Neutrophil (primary cell): ENCODE measurements at regions not wholly inside any gene's neighbourhood (a gene's known extent, or its start where the extent isn't known, plus 50 kb on each side); places are given as distances from the start of the nearest gene placed in this dataset.

Source experiments
- H3K27ac ChIP-seq: fragments of 200-600 bp; sonication (generic); 2 replicates; pipeline ENCODE4 v1.5.1; 2016; ENCODE audit warnings: mild to moderate bottlenecking, moderate library complexity
- H3K27me3 ChIP-seq: fragments of 200-600 bp; sonication (generic); 2 replicates; pipeline ENCODE4 v1.6.0; 2016; ENCODE audit warnings: mild to moderate bottlenecking
- H3K36me3 ChIP-seq: fragments of 200-600 bp; sonication (generic); 2 replicates; pipeline ENCODE4 v1.5.1; 2017
- H3K4me1 ChIP-seq, 2 experiments: fragments of 200-600 bp in 1 of 2; sonication (generic) in 1 of 2; 1 replicate in 1 of 2; 2 replicates in 1 of 2; pipeline versions ENCODE4 v1.5.1 to v1.6.1; 2013 to 2016; ENCODE audit warnings: low read depth in 1 of 2, low read length in 1 of 2, mild to moderate bottlenecking in 1 of 2, moderate library complexity in 1 of 2; ENCODE audit not compliant: control insufficient read depth in 1 of 2, insufficient read depth in 1 of 2
- H3K4me3 ChIP-seq, 2 experiments: fragments of 200-600 bp in 1 of 2; sonication (generic) in 1 of 2; 1 replicate in 1 of 2; 2 replicates in 1 of 2; pipeline ENCODE4 v1.5.1; 2013 to 2016; ENCODE audit warnings: low read depth in 1 of 2, low read length in 1 of 2, mild to moderate bottlenecking in 1 of 2, moderate library complexity in 1 of 2
- H3K9me3 ChIP-seq: fragments of 200-600 bp; sonication (generic); 2 replicates; pipeline ENCODE4 v1.5.1; 2016
- CTCF ChIP-seq: fragments of 200-600 bp; sonication (generic); IDR thresholded peaks from 2 replicates; pipeline ENCODE4 v1.5.1; 2016; ENCODE audit warnings: antibody characterized with exemption

DNA sequence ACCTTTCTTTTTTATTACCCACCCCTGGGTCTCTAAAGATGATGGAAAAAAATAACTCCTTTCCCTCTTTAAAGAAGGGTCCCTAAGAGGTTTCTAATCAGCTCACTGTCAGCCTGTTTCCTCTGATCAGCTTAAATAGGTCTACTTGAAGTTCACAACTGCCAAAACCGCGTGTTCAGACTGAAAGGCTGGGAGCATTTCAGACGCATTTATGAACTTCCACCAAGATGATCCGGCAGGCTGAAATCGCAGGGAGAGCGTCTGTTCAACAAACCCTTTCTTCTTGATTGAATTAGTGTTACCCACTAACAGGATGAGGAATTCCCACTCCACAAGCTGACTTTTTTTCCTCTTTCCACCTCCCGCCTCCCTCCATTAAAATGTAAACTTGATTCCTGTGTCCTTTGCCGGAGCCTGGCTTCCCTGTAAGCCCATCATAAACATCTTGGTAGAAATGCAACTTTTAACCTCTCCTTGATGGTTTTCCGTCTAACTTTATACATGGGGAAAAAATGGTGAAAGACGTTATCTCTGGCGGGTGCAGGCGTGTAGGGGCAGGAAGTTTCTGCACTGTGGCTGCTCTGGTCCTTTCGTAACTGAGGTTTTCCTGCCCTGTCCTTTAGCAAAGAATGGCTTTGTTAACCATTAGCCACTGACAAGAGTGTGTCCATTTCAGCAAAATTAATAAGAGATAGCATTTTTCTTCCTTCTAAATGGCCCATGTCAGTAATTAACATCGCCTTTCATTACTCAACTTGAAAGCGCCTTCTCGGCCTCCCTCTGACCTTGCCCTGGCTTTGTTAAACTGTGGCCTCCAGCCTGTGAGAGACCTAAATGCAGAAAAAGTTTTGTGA lies 130.7 kb downstream of the BAMBI start:
- Histone ChIP-seq H3K9me3 (no peaks in the 10 kb centered on the region), H3K27me3 (no peaks in the 10 kb centered on the region), H3K27ac (peak overlapping the region; percentile 49), H3K4me1 (peaks cover 18 to 25% of the 10 kb centered on the region in 2 experiments), H3K4me3 (peak overlapping the region; percentile 23 to 30), H3K36me3 (no peaks in the 10 kb centered on the region)
- TF ChIP-seq CTCF: no peak

DNA sequence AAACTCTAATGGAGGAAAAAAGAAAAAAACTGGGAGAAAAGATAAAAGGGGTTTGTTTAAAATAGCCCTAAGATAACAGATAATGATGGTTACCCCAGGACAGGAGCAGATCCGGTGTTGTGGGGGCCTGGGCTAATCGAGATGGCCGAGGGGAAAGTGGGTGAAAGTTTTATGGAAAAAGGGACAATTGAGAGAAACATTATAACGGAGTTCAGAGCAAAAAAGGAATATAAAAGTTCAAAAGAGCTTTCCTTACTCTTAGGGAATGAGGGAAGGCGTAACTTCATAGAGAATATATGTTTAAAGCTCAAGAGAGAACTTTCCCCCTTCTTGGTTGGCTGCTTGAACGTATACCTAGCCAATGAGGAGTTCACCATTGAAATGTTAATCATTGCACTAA lies 131.4 kb downstream of the BAMBI start:
- Histone ChIP-seq H3K27ac (no peak overlapping the region), H3K27me3 (no peaks in the 10 kb centered on the region), H3K36me3 (no peaks in the 10 kb centered on the region), H3K4me3 (no peak overlapping the region), H3K9me3 (no peaks in the 10 kb centered on the region), H3K4me1 (peaks cover 18 to 25% of the 10 kb centered on the region in 2 experiments)
- no peak for TF ChIP-seq CTCF

DNA sequence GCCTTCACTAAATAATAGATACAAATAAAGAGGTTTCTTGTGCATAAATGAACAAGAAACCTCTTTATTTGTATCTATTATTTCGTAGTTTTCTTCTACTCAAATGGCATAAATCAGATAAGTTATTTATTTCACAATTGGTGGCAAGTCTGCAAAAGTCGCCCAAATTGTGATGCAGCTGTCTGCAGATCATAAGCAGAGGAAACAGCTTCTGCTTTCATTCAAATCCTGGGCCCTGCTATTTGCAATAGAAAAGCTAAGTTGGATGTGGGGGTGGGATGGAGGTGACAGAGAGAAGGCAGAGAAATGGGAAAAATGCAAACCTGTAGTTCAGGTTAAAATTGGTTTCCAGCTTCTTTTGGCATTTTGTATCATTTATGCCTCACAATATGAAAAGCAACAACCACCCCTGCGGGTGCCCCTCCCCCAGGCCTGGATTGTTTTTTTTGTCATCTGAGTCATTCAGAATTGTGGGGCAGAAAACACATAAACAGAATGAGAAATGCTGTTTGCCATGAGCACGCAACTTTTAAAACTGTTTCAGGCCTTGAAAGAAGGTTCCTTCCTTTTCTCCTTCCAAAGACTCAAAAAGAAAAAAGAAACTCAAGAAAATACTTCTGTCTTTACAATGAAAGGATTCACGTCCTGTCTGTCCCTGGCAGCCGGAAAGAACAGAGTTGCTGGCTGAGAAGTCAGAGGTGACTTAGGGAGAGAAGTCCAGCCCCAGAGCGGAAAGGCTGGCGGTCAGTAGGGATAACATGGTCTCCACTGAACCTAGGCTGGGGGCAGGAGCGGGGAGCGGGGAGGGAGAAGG lies 132.9 kb downstream of the BAMBI start:
- H3K9me3 ChIP-seq: no peaks in the 10 kb centered on the region
- no peak for TF ChIP-seq CTCF
- no peaks in the 10 kb centered on the region for H3K36me3 ChIP-seq
- H3K27ac ChIP-seq: no peak overlapping the region
- H3K4me3 ChIP-seq: no peak overlapping the region
- peaks cover 18 to 25% of the 10 kb centered on the region in 2 experiments for H3K4me1 ChIP-seq
- H3K27me3 ChIP-seq: no peaks in the 10 kb centered on the region

DNA sequence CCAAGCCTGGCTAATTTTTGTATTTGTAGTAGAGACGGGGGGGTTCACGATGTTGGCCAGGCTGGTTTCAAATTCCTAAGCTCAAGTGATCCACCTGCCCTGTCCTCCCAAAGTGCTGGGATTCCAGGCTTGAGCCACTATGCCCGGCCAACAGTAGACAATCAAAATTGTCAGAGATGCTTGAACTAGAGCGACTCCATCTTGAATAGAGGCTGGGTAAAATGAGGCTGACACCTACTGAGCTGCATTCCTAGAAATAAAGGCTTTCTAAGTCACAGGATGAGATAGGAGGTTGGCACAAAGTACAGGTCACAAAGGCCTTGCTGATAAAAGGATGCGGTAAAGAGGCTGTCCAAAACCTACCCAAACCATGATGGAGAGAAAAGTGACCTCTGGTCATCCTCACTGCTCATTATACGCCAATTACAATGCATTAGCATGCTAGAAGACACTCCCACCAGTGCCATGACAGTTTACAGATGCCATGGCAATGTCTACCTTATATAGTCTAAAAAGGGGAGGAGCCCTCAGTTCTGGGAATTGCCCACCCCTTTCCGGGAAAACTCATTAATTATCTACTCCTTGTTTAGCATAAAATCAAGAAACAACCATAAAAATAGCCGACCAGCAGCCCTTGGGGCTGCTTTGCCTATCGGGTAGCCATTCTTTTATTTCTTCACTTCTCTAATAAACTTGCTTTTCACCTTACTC lies 134.5 kb downstream of the BAMBI start:
- Histone ChIP-seq H3K27me3 (no peaks in the 10 kb centered on the region), H3K27ac (no peak overlapping the region), H3K4me1 (peaks cover 18 to 25% of the 10 kb centered on the region in 2 experiments), H3K9me3 (no peaks in the 10 kb centered on the region), H3K4me3 (no peak overlapping the region), H3K36me3 (no peaks in the 10 kb centered on the region)
- TF ChIP-seq CTCF: no peak
